Stimulated activated CD4-positive, alpha-beta T cell treated with anti-CD3 and anti-CD28 coated beads, Interleukin-12 subunit alpha, Interleukin-12 subunit beta, amount 100 ng/mL, for 48 hours (primary cell): ENCODE measurements at regions not wholly inside any gene's neighbourhood (a gene's known extent, or its start where the extent isn't known, plus 50 kb on each side); places are given as distances from the start of the nearest gene placed in this dataset.

Source experiments
- DNase-seq, 3 donors: peaks; one replicate each; pipeline ENCODE4 v3.0.0-alpha.2; 2020; ENCODE audit warnings: low read depth in 2 of 3, low spot score in 1 of 3

- DNase-seq = no peak
Observed at GRCh38 chr3:178389258-178389657, 147.0 kb upstream of the KCNMB2 start.

GRCh38 chr3:178392511-178392926 lies 143.7 kb upstream of the KCNMB2 start:
- no peak for DNase-seq

GRCh38 chr3:178393146-178393545 lies 143.1 kb upstream of the KCNMB2 start:
- DNase-seq = no peak

GRCh38 chr3:178393824-178394223 lies 142.4 kb upstream of the KCNMB2 start:
- DNase-seq = no peak

GRCh38 chr3:178396318-178396717 lies 139.9 kb upstream of the KCNMB2 start:
- DNase-seq = no peak

- DNase-seq = no peak
Observed at GRCh38 chr3:178397202-178397601, 139.0 kb upstream of the KCNMB2 start.

GRCh38 chr3:178397836-178398235 lies 138.4 kb upstream of the KCNMB2 start:
- DNase-seq = no peak

- DNase-seq = no peak
Observed at GRCh38 chr3:178404961-178405360, 131.3 kb upstream of the KCNMB2 start.

GRCh38 chr3:178405531-178405930 lies 130.7 kb upstream of the KCNMB2 start:
- DNase-seq = no peak

GRCh38 chr3:178406206-178406605 lies 130.0 kb upstream of the KCNMB2 start:
- no peak for DNase-seq

GRCh38 chr3:178415384-178415783 lies 120.9 kb upstream of the KCNMB2 start:
- DNase-seq = no peak

- DNase-seq = no peak
Observed at GRCh38 chr3:178417736-178418135, 118.5 kb upstream of the KCNMB2 start.

- DNase-seq = no peak
Observed at GRCh38 chr3:178419071-178419470, 117.2 kb upstream of the KCNMB2 start.

GRCh38 chr3:178420033-178420432 lies 116.2 kb upstream of the KCNMB2 start:
- DNase-seq = no peak

- DNase-seq = no peak
Observed at GRCh38 chr3:178421069-178421468, 115.2 kb upstream of the KCNMB2 start.

GRCh38 chr3:178422406-178422805 lies 113.8 kb upstream of the KCNMB2 start:
- no peak for DNase-seq

GRCh38 chr3:178428037-178428436 lies 108.2 kb upstream of the KCNMB2 start:
- no peak for DNase-seq

- DNase-seq = no peak
Observed at GRCh38 chr3:178434206-178434805, 101.9 kb upstream of the KCNMB2 start.

- DNase-seq = no peak
Observed at GRCh38 chr3:178435575-178435974, 100.7 kb upstream of the KCNMB2 start.

GRCh38 chr3:178436773-178437172 lies 99.5 kb upstream of the KCNMB2 start:
- no peak for DNase-seq

- DNase-seq = no peak
Observed at GRCh38 chr3:178437236-178437635, 99.0 kb upstream of the KCNMB2 start.

- DNase-seq = no peak
Observed at GRCh38 chr3:178439504-178439903, 96.7 kb upstream of the KCNMB2 start.

GRCh38 chr3:178440043-178440442 lies 96.2 kb upstream of the KCNMB2 start:
- no peak for DNase-seq

GRCh38 chr3:178443634-178444033 lies 92.6 kb upstream of the KCNMB2 start:
- no peak for DNase-seq
